HG03342 (cell line): ENCODE measurements at regions not wholly inside any gene's neighbourhood (a gene's known extent, or its start where the extent isn't known, plus 50 kb on each side); places are given as distances from the start of the nearest gene placed in this dataset.

Experiments used
- ATAC-seq: cut with Tn5 transposase; IDR thresholded peaks from one replicate; pipeline ENCODE4 v1.9.1; 2021; ENCODE audit warnings: mild to moderate bottlenecking, moderate library complexity; ENCODE audit not compliant: unreplicated experiment

DNA sequence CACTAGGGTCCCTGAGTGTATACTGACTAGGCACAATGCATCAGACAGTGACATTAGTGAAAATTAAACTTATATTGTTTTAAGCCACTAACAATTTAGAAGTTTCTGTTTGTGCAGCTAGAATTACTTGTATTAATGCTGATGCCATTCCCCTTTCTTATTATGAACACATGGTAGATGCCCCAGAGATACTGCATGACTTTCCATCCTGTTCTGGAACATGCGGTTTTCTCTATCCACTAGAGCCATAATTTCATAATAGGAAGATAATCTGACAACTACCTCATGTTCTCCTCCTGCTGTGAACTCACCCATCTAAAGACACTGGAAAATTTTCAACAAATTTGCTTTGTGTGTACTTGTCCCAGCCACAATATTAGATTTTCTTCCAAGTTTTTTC is 1256.4 kb downstream of the FAM181B start:
- ATAC-seq: no peak

DNA sequence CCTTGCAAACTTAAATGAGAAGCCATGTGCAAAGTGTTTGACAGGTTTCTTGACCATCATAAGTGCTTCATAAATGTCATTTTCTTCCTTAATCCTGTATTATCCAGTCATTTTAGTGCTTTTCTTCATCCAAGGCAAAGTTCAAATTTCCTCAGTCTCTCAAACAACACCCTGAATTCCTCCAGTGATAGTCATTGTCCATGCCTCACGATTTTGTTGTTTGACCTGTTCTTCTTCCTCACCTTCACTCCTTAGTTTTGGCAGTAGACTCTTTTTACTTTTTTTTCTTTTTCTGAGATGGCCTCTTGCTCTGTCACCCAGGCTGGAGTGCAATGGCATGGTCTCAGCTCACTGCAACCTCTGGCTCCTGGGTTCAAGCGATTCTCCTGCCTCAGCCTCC is 1257.3 kb downstream of the FAM181B start:
- no peak for ATAC-seq

DNA sequence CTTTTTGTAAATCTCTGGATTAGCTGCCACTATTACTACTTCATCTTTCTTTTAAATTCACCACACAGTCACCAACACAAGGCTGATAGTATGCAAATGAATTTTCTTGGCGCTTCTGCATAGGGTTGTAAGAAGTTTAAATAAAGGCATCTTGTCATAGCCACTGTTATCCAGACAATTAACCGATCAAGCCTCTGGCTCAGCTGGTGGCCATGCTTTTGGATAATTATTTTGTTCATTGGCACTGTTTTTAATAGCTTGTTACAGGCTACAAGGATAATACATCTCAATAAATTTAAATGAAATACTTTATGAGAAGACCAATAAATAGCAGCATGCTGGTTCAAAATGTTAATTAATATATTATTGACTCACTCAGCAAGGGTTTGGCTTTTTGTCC is 1261.0 kb downstream of the FAM181B start:
- ATAC-seq: no peak

DNA sequence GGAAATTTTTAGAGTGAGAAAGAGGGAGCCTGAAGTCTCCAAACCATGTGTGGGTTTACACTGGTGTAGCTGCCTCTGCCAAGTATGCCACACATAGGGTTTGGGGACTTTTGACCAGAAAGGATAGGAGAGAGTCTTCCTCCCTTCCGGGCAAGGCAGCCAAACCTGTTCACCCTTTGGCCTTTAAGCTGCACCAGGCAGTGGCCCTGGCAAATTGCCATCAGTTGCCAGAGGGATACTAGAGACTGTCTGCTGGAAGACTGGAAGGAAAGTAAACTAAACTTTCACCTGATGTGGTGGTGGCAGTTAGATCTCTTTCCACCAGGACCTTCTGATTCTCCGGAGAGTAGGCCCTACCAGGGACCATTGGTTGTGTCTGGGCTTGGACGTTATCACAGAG is 1263.2 kb downstream of the FAM181B start:
- ATAC-seq: no peak

DNA sequence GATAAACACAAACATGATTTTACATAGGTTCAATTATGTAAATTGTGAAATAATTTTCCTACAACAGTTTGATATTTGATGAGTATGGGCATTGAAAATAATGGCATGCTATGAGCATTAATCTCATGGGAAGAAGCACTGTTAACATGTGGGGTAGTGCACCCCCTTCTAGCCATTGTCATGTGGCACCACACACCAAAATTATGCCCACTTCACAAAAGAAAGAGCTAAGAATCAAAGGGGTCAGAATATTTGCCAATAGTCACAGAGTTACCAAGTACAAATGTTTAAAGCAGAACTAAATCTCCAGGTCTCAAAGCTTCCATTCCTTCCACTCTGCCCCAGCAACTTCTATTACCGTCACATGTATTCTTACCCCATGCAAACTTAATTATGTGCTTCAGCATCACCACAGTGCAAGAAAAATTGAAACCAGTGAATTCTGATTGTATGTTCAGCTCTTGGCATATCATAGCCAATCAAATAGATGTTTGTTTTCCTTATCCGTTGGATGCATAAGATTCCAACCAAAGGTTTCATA is 1273.8 kb downstream of the FAM181B start:
- ATAC-seq: no peak

DNA sequence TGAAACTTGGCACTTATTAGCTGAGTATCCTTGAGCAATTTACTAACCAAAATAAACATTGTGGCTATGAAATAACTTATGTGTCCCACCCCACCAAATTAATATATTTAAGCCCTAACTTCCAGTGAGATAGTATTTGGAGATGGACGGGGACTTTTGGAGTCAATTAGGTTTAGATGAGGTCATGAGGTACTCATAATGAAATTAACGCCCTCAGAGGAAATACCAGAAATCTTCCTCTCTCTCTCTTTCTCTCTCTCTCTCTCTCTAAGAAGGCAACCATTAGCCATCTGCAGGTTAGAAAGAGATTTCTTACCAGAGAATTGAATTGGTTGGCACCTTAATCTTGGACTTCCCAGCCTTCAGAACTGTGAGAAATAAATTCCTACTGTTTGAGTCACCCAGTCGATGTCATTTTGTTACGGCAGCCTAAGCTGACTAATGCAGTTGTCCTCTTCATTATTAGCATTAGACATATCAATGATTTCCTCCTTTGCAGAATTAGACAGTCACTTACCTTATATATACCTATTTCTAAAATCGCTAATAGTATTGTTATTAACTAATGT is 1284.0 kb downstream of the FAM181B start:
- no peak for ATAC-seq

DNA sequence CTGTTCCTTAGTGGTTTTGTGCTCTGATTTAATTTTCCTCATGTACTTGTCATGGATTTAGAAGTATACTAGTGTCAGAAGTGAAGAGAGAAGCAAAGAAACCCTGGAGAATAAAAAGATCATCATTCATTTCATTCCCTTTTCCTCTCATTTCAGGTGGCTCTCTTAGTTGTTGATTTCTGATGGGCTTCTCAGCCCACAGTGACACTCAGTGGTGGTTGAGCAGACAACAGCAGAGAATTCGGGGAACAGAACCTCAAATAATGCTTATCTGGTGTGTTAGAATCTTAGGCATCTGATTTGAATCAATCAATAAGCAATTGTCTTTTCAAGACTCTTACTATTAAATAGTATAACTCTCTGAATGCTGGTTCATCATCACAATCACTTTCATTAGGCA is 1289.4 kb downstream of the FAM181B start:
- ATAC-seq: no peak

DNA sequence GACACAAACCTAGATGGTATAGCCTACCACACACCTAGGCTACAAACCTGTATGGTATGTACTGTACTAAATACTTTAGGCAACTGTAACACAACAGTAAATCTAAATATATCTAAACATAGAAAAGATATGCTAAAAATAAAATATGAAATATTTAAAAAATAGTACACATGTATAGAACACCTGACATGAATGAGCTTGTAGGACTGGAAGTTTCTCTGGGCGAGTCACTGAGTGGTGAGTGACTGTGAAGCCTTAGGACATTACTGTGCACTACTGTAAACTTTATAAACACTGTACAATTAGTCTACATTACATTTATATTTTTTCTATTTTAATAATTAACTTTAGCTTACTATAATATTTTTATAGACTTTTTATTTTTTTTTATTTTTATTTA is 1301.3 kb downstream of the FAM181B start:
- no peak for ATAC-seq

DNA sequence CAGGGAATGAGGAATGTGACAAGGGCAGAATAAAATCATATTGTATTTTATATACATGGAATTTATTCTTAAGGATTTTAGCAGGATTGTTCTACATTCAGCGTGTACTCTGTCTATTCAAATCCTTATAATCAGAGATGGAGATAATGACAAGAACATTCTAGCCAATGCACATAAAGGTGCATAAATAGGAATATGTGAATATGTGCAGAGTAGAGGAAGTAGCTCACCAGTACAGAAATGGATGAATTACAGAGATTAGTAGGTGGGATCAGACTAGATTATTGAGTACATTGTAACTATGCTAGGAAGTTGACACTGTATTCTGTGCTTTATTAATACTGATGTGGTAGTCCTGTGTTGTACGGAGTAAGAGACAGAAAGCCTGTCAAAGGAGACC is 1308.8 kb downstream of the FAM181B start:
- no peak for ATAC-seq

DNA sequence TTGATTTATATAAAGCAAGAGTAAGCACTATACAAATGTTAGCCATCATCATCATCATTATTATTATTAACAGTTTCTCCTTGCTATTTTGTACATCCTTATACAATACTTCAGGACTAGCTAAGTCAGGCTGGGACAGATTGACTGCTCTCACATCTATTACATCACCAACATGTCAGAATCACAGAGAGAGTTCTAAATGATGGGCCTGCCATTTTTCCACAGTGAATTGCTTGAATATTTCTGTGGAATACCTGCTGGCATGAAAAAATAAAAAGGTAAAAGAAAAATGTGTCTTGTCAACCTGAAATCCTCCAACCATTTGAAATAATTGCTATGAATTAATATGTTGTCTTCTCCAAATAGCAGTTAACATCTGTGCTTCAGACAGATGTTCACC is 1311.3 kb downstream of the FAM181B start:
- no peak for ATAC-seq

DNA sequence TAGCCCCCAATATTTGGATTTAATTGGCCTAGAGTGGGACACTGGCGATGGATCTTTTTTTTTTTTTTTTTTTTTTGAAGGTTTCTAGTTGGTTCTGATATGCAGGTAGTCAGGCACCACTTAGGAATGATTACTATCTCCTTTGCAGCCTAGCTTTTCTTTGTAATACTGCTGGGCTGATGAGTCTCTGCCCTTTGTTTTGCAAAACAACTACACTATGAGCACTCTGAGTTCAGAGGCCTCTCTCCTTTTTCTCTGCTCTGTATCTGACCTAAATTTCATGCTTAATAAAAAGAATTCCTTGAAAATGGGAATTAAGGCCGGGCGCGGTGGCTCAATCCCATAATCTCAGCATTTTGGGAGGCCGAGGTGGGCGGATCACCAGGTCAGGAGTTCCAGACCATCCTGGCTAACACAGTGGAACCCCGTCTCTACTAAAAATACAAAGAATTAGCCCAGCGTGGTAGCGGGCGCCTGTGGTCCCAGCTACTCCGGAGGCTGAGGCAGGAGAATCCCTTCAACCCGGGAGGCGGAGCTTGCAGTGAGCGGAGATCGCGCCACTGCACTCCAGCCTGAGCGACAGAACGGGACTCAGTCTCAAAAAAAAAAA is 1312.3 kb downstream of the FAM181B start:
- no peak for ATAC-seq

DNA sequence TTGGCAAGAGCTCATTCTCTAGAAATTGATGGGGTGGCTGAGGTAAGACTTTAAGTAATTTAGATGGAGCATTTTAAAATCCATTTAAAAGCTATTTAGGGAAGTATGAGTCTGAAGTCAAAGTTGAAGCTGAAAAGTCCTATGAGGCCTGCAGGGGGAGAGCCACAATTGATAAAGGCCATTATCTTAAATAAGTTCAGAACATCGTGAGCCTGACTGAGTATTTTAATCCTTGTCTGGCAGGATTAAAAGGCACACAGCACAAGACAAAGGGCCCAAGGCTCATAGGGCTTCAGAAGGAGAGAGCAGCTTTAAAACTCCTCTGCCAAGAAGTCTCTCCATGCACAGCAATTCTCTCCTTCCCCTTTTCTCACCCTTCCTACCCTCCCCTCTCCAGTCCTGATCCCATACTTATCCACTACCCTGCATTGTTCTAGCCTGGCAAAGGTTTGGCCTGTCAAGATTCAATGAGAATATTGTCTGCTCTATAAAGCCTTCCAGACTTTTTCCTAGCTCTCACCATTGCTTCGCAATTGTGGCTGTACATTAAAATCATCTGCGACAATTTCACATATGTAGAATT is 1312.9 kb downstream of the FAM181B start:
- no peak for ATAC-seq

DNA sequence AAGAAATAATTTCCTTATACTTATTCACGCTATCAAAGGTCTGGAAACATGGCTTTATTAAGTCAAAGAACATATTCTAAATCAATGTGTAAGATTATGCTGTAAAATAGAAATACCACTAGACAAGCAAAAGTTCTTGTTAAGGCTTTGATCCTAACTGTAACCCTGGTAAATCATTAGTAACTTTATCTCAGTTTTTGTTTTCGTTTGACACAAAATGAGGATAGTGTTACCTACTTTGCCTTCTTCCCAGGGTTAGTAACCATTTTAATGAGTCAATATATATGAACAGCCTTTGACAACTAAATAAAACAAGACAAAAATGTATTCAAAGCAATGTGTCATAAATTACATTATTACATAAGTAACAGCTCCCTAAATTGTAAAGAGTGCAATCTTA is 1336.3 kb downstream of the FAM181B start:
- no peak for ATAC-seq

DNA sequence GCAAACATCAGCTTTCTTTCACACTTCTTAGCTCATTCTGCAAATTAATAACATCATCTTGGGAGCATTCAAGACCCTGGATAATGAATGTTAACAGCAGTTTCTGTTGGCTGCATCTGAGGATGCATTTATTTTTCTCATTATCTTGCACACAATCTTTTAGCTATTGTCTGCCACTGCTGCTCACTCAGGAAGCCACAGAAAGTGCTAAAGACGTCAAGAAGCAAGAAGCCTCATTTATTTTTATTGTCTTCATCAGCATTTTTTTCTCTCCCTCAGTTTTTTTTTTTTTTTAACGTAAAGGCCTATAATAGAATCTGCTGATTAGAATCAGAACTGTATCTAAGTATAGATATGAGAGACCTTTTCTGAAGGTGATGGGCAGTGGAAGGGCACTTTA is 1339.4 kb downstream of the FAM181B start:
- no peak for ATAC-seq

DNA sequence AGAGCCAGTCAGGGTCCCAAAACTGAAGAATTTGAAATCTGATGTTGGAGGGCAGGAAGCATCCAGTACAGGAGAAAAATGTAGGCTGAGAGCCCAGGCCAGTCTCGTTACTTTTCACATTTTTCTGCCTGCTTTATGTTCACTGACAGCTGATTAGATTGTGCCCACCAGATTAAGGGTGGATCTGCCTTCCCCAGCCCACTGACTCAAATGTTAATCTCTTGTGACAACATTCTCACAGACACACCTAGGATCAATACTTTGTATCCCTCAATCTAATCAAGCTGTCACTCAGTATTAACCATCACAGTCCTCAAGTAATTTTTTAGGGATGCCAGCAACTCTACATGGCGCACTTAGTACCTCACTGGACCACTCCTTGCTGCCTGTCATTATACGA is 1345.3 kb downstream of the FAM181B start:
- no peak for ATAC-seq

DNA sequence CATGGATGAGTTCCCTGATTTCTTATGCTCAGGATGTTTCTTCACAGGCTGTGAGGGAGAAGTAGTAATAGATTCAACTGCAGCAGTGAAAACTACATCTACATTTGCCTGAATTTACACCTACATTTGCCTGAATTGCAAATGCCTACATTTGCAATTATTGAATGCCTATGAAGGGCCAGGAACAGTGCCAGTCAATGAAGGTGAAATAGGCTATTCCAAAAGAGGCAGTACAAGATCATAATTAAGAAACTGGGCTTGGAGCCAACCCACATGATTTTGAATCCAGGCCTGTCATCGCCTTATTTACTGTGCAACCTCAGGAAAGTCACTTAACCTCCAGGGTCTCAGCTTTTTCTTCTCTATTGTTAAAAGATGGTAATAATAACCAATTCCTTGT is 1353.3 kb downstream of the FAM181B start:
- ATAC-seq: no peak

DNA sequence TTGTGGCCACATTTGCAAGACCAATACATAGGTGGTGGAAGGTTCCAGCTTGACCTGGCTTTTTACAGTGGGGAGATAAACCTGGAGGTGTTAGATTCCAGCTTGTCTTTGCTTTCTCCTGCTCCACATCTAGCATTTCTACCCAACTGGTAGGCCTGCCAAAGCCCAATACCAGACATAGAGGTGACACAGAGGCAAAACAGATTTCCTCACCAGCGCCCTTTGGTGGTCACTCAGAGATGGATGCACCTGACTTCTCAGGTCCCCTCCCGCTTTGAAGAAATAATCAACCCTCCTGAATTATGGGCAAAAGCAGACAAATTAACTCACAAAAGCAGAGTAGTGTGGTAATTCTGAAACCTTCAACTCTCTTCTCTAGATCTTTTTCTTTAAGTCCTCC is 1356.2 kb downstream of the FAM181B start:
- no peak for ATAC-seq

DNA sequence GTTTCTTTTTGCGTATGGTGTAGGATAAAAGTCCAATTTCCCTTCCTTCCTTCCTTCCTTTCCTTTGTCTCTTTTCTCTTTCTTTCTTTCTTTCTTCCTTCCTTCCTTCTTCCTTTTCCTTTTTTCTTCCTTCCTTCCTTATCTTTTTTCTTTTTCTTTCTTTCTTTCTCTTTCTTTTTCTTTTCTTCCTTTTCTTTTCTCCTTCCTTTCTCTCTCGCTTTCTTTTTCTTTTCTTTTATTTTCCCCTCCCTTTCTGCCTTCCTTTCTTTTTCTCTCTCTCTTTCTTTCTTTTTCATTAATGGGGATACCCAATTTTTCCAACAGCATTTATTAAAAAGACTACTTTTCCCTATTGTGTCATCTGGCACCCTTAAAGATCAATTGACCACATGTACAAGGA is 1359.7 kb downstream of the FAM181B start:
- no peak for ATAC-seq

DNA sequence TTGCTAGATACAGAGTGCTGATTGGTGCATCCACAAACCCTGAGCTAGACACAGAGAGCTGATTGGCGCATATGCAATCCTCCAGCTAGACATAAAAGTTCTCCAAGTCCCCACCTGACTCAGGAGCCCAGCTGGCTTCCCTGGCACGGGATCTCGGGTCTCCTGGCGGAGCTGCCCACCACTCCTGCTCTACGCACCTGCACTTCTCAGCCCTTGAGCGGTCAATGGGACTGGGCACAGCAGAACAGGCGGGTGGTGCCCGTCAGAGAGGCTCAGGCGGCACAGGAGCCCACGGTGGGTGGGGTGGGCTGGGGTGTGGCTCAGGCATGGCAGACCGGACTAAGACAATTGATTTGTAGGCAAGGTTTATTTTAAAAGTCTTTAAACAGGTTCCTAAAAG is 1365.5 kb downstream of the FAM181B start:
- ATAC-seq: no peak

DNA sequence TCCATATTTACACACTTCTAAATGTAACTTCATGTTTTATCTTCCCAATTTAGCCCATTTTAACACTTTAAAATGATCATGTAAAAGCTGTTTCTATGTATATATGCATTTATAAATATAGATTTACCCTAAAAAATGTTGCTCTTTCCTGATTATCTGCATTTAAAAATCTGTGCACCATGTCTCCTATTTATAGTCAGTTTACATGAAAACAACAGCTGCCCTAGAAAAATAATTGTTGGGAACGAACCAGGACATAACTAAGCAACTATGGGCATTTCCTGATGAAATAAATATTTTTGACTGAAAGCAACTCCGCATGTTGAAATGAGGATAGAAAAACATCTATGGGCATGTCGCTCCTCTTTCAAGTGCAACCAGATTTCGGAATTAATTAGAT is 1368.2 kb downstream of the FAM181B start:
- no peak for ATAC-seq

DNA sequence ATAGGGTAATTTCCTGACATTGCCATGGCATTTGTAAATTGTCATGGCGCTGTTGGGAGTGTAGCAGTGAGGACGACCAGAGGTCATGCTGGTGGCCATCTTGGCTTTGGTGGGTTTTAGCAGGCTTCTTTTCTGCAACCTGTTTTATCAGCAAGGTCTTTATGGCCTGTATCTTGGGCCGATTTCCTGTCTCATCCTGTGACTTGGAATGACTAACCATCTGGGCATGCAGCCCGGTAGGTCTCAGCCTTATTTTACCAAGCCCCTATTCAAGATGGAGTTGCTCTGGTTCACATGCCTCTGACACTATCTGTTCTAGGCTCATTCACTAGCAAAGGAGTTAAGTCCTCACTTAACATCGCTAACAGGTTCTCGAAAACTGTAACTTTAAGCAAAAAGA is 1374.2 kb downstream of the FAM181B start:
- ATAC-seq: no peak

DNA sequence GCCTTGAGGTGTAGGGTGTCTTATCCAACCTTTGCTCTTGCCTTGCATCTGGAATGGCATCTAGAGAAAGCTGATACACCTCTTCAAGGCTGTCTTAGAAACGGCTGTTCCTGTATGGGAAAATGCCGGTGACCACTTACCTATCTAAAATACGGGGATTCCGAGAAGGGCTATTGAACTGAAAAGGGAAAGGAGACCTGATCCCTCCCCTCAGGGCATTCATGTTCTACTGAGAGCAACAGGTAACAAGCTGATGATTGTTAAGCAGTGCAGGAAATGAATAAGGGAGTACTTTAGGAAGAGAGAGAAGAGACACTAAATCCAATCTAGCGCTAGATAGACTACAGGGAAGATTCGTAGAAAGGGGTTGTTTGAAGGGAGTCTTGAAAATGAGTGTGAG is 1388.1 kb downstream of the FAM181B start:
- no peak for ATAC-seq

DNA sequence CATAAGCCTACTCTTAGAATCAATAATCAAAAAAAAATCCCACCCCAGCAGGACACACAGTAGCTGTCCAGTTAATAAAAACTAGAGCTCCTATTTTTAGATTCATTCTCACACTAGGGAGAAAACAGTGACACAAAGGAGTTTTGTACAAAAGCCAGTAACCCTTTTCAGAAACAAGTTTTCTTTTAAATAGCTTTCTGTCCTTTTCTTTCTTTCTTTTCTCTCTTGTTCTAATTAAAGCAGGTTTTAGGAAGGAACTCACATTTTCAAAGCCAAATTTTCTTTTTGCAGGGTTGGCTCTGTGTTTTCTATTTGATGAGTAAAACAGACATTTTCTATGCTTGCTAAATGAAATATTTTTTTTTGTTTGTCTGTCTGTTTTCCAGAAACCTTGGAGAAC is 1390.7 kb downstream of the FAM181B start:
- ATAC-seq: no peak
